Thyroid gland (tissue), 4 donors: ENCODE measurements at regions not wholly inside any gene's neighbourhood (a gene's known extent, or its start where the extent isn't known, plus 50 kb on each side); places are given as distances from the start of the nearest gene placed in this dataset.

Experiments
- CTCF ChIP-seq, 6 experiments: fragments of 200-600 bp in 3 of 6; fragments of 450-650 bp in 3 of 6; sonication (generic) in 3 of 6; IDR thresholded peaks; one replicate each; pipeline ENCODE4 v1.5.1; 2016 to 2019; ENCODE audit warnings: antibody characterized with exemption in 6 of 6, mild to moderate bottlenecking in 2 of 6, inconsistent platforms in 1 of 6, moderate library complexity in 1 of 6
- POLR2A ChIP-seq, 2 donors: fragments of 450-650 bp; IDR thresholded peaks; one replicate each; pipeline ENCODE4 v1.6.1; 2017; ENCODE audit warnings: antibody characterized with exemption in 2 of 2, mild to moderate bottlenecking in 2 of 2, moderate library complexity in 1 of 2

GRCh38 chr11:23586173-23586572 lies 725.9 kb upstream of the CCDC179 start:
- TF ChIP-seq CTCF (IDR thresholded peaks at IDR 0.05) (no peak), POLR2A (IDR thresholded peaks at IDR 0.05) (no peak)
